Skin of body (tissue), 1 donor: ENCODE measurements at regions not wholly inside any gene's neighbourhood (a gene's known extent, or its start where the extent isn't known, plus 50 kb on each side); places are given as distances from the start of the nearest gene placed in this dataset.

Experiments
- DNase-seq: peaks from one replicate; lab custom pipeline; 2025; lab: John Stamatoyannopoulos, UW

GRCh38 chr4:106767991-106768390 is 268.1 kb downstream of the DKK2 start:
- no peak for DNase-seq

GRCh38 chr4:106766519-106766918 is 269.6 kb downstream of the DKK2 start:
- no peak for DNase-seq

GRCh38 chr4:106764774-106765173 is 271.3 kb downstream of the DKK2 start:
- no peak for DNase-seq

GRCh38 chr4:106762666-106763443 is 273.3 kb downstream of the DKK2 start:
- peak; percentile 66 for DNase-seq

GRCh38 chr4:106753426-106753825 is 282.7 kb downstream of the DKK2 start:
- no peak for DNase-seq

GRCh38 chr4:106746451-106746850 is 289.7 kb downstream of the DKK2 start:
- DNase-seq: no peak

GRCh38 chr4:106738121-106738520 is 298.0 kb downstream of the DKK2 start:
- no peak for DNase-seq

GRCh38 chr4:106718548-106718947 is 317.6 kb downstream of the DKK2 start:
- no peak for DNase-seq

GRCh38 chr4:106717091-106717490 is 319.0 kb downstream of the DKK2 start:
- no peak for DNase-seq

GRCh38 chr4:106715825-106716224 is 320.3 kb downstream of the DKK2 start:
- no peak for DNase-seq

GRCh38 chr4:106708464-106708816 is 327.7 kb downstream of the DKK2 start:
- no peak for DNase-seq

- DNase-seq: no peak
These were observed 328.2 kb downstream of the DKK2 start for GRCh38 chr4:106707776-106708463.

GRCh38 chr4:106704253-106704870 is 331.8 kb downstream of the DKK2 start:
- no peak for DNase-seq

GRCh38 chr4:106700321-106700720 is 331.7 kb upstream of the GIMD1 start:
- DNase-seq: no peak

- DNase-seq: no peak
These were observed 330.1 kb upstream of the GIMD1 start for GRCh38 chr4:106698621-106699195.

GRCh38 chr4:106695501-106696262 is 327.1 kb upstream of the GIMD1 start:
- DNase-seq: peak; percentile 59

GRCh38 chr4:106694232-106694631 is 325.7 kb upstream of the GIMD1 start:
- no peak for DNase-seq

- DNase-seq: no peak
These were observed 323.2 kb upstream of the GIMD1 start for GRCh38 chr4:106691749-106692148.

GRCh38 chr4:106690487-106690886 is 321.9 kb upstream of the GIMD1 start:
- DNase-seq: peak; percentile 55

GRCh38 chr4:106687026-106687425 is 318.4 kb upstream of the GIMD1 start:
- DNase-seq: no peak

GRCh38 chr4:106681381-106681921 is 312.9 kb upstream of the GIMD1 start:
- no peak for DNase-seq
